Activated T-helper 17 cell treated with anti-CD3 and anti-CD28 coated beads, Interleukin-2, amount 50 U/mL, for 72 hours (primary cell): ENCODE measurements at regions not wholly inside any gene's neighbourhood (a gene's known extent, or its start where the extent isn't known, plus 50 kb on each side); places are given as distances from the start of the nearest gene placed in this dataset.
"Not testable (repeated sequence)": the region's sequence is repeated elsewhere in the genome, so short reads cannot be mapped to it uniquely, and the experiment has no call there.

Experiments used
- ATAC-seq: fragments of 150-1000 bp; cut with Tn5 transposase; replicated peaks from 2 replicates; pipeline ENCODE4 v1.10.0; 2021; ENCODE audit warnings: mild to moderate bottlenecking, moderate library complexity
- H3K27ac Mint-ChIP-seq: one replicate; pipeline ENCODE4 v1.8.0; 2022; ENCODE audit warnings: mixed read lengths
- H3K27me3 Mint-ChIP-seq: one replicate; pipeline ENCODE4 v1.8.0; 2022; ENCODE audit warnings: mixed read lengths
- H3K36me3 Mint-ChIP-seq: one replicate; pipeline ENCODE4 v1.8.0; 2022; ENCODE audit warnings: low read depth, mild to moderate bottlenecking, mixed read lengths
- H3K4me1 Mint-ChIP-seq: one replicate; pipeline ENCODE4 v1.8.0; 2022; ENCODE audit warnings: mixed read lengths
- H3K4me3 Mint-ChIP-seq: one replicate; pipeline ENCODE4 v1.8.0; 2022; ENCODE audit warnings: mild to moderate bottlenecking, mixed read lengths
- H3K9me3 Mint-ChIP-seq: one replicate; pipeline ENCODE4 v1.8.0; 2022; ENCODE audit warnings: mixed read lengths

GRCh38 chr3:101149707-101150106 lies 156.5 kb upstream of the ABI3BP start:
- ATAC-seq, result no peak
- H3K27me3 Mint-ChIP-seq, result peaks cover 30% of the 10 kb centered on the region
- no peaks in the 10 kb centered on the region for H3K4me1 Mint-ChIP-seq
- no peaks in the 10 kb centered on the region for H3K36me3 Mint-ChIP-seq
- H3K9me3 Mint-ChIP-seq, result no peaks in the 10 kb centered on the region
- H3K27ac Mint-ChIP-seq, result no peak overlapping the region
- no peak overlapping the region for H3K4me3 Mint-ChIP-seq

- H3K27ac Mint-ChIP-seq, result no peak overlapping the region
- no peak overlapping the region for H3K4me3 Mint-ChIP-seq
- H3K36me3 Mint-ChIP-seq, result no peaks in the 10 kb centered on the region
- H3K9me3 Mint-ChIP-seq, result no peaks in the 10 kb centered on the region
- no peak for ATAC-seq
- no peaks in the 10 kb centered on the region for H3K4me1 Mint-ChIP-seq
- peaks cover 30% of the 10 kb centered on the region for H3K27me3 Mint-ChIP-seq
Observed at GRCh38 chr3:101149251-101149650, 156.0 kb upstream of the ABI3BP start.

DNA sequence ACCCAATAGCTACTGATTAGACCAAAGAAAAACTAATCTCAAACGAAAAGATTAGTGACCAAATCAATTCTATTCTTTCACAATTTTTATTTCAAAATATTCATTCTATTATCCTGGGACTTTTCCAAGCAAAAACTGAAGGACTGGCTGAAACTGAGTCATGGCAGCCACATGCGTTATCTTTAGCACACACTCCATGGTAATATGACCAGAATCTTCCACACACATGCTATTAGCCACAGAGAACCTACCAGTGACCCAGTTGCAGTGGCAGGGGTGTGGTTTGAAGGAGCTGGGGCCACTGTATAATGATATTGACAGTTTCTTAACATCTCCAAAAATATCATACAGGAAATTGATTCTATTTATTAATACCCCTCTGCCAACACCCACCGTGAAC lies 154.8 kb upstream of the ABI3BP start:
- H3K27me3 Mint-ChIP-seq, result peaks cover 24% of the 10 kb centered on the region
- no peaks in the 10 kb centered on the region for H3K4me1 Mint-ChIP-seq
- no peak overlapping the region for H3K4me3 Mint-ChIP-seq
- no peak for ATAC-seq
- H3K9me3 Mint-ChIP-seq, result no peaks in the 10 kb centered on the region
- H3K27ac Mint-ChIP-seq, result no peak overlapping the region
- H3K36me3 Mint-ChIP-seq, result no peaks in the 10 kb centered on the region

- Mint-ChIP-seq H3K27ac (no peak overlapping the region), H3K4me1 (no peaks in the 10 kb centered on the region), H3K4me3 (no peak overlapping the region), H3K9me3 (no peaks in the 10 kb centered on the region), H3K27me3 (peaks cover 23% of the 10 kb centered on the region), H3K36me3 (no peaks in the 10 kb centered on the region)
- ATAC-seq, result no peak
Observed at GRCh38 chr3:101146946-101147345, 153.7 kb upstream of the ABI3BP start.

GRCh38 chr3:101144105-101144504 lies 150.9 kb upstream of the ABI3BP start:
- Mint-ChIP-seq H3K36me3 (no peaks in the 10 kb centered on the region), H3K4me1 (no peaks in the 10 kb centered on the region), H3K27me3 (peaks cover 16% of the 10 kb centered on the region), H3K4me3 (no peak overlapping the region), H3K9me3 (no peaks in the 10 kb centered on the region), H3K27ac (no peak overlapping the region)
- no peak for ATAC-seq

GRCh38 chr3:101143012-101143411 lies 149.8 kb upstream of the ABI3BP start:
- no peak overlapping the region for H3K27ac Mint-ChIP-seq
- no peak for ATAC-seq
- H3K36me3 Mint-ChIP-seq, result no peaks in the 10 kb centered on the region

GRCh38 chr3:101142160-101142559 lies 148.9 kb upstream of the ABI3BP start:
- peaks cover 6% of the 10 kb centered on the region for H3K27me3 Mint-ChIP-seq
- H3K4me3 Mint-ChIP-seq, result no peak overlapping the region
- H3K4me1 Mint-ChIP-seq, result no peaks in the 10 kb centered on the region
- no peaks in the 10 kb centered on the region for H3K36me3 Mint-ChIP-seq
- ATAC-seq, result no peak
- no peaks in the 10 kb centered on the region for H3K9me3 Mint-ChIP-seq
- no peak overlapping the region for H3K27ac Mint-ChIP-seq

More at GRCh38 chr3:101143012-101143411, 149.8 kb upstream of the ABI3BP start:
- H3K4me3 Mint-ChIP-seq, result no peak overlapping the region
- H3K27me3 Mint-ChIP-seq, result peaks cover 12% of the 10 kb centered on the region
- no peaks in the 10 kb centered on the region for H3K4me1 Mint-ChIP-seq
- H3K9me3 Mint-ChIP-seq, result no peaks in the 10 kb centered on the region

DNA sequence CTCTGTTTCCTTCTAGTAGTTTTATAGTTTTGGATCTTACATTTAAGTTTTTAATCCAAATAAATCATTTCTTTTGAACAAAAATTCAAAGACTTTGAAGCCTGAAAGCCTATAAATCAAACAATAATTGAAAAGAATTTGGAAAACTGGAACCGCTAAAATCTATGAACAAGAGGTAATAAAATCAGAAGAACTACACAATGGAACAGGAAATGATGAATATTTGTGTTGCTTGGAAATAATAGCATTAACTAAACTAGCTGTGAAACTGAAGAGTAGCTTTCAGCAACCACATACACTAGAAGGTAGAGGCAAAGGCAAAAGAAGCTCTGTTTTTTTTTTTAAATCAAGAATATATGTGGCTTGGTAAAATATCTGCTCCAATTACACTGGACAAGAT lies 147.9 kb upstream of the ABI3BP start:
- Mint-ChIP-seq H3K27ac (no peak overlapping the region), H3K4me3 (no peak overlapping the region), H3K27me3 (peaks cover 7% of the 10 kb centered on the region), H3K9me3 (no peaks in the 10 kb centered on the region), H3K36me3 (no peaks in the 10 kb centered on the region), H3K4me1 (no peaks in the 10 kb centered on the region)
- no peak for ATAC-seq

- H3K4me1 Mint-ChIP-seq, result peaks cover 1% of the 10 kb centered on the region
- H3K27me3 Mint-ChIP-seq, result peaks cover 7% of the 10 kb centered on the region
- H3K36me3 Mint-ChIP-seq, result no peaks in the 10 kb centered on the region
- no peak overlapping the region for H3K4me3 Mint-ChIP-seq
- no peak for ATAC-seq
- no peaks in the 10 kb centered on the region for H3K9me3 Mint-ChIP-seq
- no peak overlapping the region for H3K27ac Mint-ChIP-seq
Observed at GRCh38 chr3:101138817-101139216, 145.6 kb upstream of the ABI3BP start.

DNA sequence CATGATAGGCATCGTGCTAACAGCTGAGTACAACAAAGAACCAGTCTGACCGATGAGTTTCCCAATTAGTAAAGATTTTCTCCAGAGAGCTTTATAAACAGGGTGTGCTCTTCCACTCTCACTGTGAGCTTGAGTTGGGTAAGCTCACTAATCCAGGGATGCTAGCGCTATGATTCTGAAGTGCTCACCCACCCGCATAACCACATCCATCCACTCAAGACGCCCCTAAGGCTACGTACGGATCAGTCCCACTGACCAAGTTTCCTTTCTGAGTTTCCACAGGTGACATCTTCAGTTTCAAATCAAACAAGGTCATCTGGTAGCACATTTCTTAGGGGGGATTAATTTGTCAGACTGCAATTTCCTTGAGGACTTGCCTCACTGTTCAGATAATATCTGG lies 141.1 kb upstream of the ABI3BP start:
- no peaks in the 10 kb centered on the region for H3K36me3 Mint-ChIP-seq
- no peak overlapping the region for H3K4me3 Mint-ChIP-seq
- ATAC-seq, result no peak
- peaks cover 8% of the 10 kb centered on the region for H3K4me1 Mint-ChIP-seq
- H3K9me3 Mint-ChIP-seq, result peaks cover 5% of the 10 kb centered on the region
- H3K27ac Mint-ChIP-seq, result no peak overlapping the region
- peaks cover 3% of the 10 kb centered on the region for H3K27me3 Mint-ChIP-seq

DNA sequence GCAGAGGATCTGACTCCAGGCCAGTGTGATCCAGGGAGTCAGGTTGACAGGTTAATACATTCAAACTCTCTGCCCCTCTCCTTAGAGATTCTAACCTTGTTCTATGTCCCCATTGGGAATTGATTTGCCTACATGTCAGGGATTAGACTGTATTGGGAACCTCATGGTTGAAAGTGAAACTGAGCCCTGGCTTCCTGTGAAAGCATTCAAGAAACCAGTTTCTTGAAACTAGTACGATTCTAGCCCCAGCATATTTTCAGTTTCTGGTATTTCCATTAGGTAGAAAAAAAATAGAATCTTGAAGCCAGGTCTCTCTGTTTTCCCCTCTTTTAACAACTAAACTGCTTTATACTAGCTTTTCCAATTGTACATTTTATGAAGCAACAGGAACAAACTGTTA lies 140.4 kb upstream of the ABI3BP start:
- Mint-ChIP-seq H3K27ac (no peak overlapping the region), H3K4me1 (peaks cover 8% of the 10 kb centered on the region), H3K4me3 (peak overlapping the region; percentile 38), H3K27me3 (peaks cover 3% of the 10 kb centered on the region), H3K36me3 (no peaks in the 10 kb centered on the region), H3K9me3 (peaks cover 5% of the 10 kb centered on the region)
- ATAC-seq, result peak; percentile 48

DNA sequence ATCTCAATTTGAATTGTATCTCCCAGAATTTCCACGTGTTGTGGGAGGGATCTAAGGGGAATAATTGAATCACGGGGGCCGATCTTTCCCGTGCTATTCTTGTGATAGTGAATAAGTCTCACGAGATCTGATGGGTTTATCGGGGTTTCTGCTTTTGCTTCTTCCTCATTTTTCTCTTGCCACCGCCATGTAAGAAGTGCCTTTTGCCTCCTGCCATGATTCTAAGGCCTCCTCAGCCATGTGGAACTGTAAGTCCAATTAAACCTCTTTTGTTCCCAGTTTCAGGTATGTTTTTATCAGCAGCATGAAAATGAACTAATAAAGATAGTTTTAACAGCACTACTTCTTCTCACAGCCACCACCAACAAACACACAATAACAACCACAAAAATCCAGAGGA lies 140.0 kb upstream of the ABI3BP start:
- not testable (repeated sequence) for H3K9me3 Mint-ChIP-seq, H3K27ac Mint-ChIP-seq, H3K4me3 Mint-ChIP-seq, ATAC-seq, H3K36me3 Mint-ChIP-seq, H3K4me1 Mint-ChIP-seq, H3K27me3 Mint-ChIP-seq

GRCh38 chr3:101131767-101132166 lies 138.5 kb upstream of the ABI3BP start:
- no peak overlapping the region for H3K27ac Mint-ChIP-seq
- no peak for ATAC-seq
- no peaks in the 10 kb centered on the region for H3K36me3 Mint-ChIP-seq
- H3K27me3 Mint-ChIP-seq, result peaks cover 4% of the 10 kb centered on the region
- peaks cover 8% of the 10 kb centered on the region for H3K4me1 Mint-ChIP-seq
- peaks cover 5% of the 10 kb centered on the region for H3K9me3 Mint-ChIP-seq
- H3K4me3 Mint-ChIP-seq, result no peak overlapping the region

DNA sequence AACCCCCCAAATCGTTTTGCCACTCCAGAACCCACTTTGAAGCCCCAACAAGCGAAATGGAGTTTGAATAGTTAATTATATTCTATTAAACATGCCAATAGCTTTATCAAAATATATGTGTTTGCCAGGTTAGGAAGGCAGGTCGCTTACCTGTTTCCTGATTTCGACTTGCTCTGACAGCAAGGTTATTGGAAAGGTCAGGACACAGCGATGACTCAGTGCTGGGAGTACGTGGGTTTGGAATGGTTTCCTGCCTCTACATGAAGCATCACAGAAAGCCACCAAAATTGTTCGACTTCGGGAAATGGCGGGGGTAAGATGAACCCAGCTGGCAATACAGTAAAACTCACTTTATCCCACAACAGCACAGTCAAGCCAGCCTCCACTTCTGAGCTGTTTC lies 135.6 kb upstream of the ABI3BP start:
- ATAC-seq, result no peak
- Mint-ChIP-seq H3K4me3 (no peak overlapping the region), H3K4me1 (peaks cover 7% of the 10 kb centered on the region), H3K27ac (no peak overlapping the region), H3K9me3 (peaks cover 5% of the 10 kb centered on the region), H3K27me3 (peaks cover 8% of the 10 kb centered on the region), H3K36me3 (no peaks in the 10 kb centered on the region)

GRCh38 chr3:101128001-101128400 lies 134.8 kb upstream of the ABI3BP start:
- no peaks in the 10 kb centered on the region for H3K4me1 Mint-ChIP-seq
- peaks cover 8% of the 10 kb centered on the region for H3K27me3 Mint-ChIP-seq
- no peak overlapping the region for H3K4me3 Mint-ChIP-seq
- no peak for ATAC-seq
- H3K27ac Mint-ChIP-seq, result no peak overlapping the region
- peaks cover 5% of the 10 kb centered on the region for H3K9me3 Mint-ChIP-seq
- H3K36me3 Mint-ChIP-seq, result no peaks in the 10 kb centered on the region

- Mint-ChIP-seq H3K9me3 (no peaks in the 10 kb centered on the region), H3K36me3 (no peaks in the 10 kb centered on the region), H3K27me3 (peaks cover 21% of the 10 kb centered on the region), H3K4me3 (no peak overlapping the region), H3K27ac (no peak overlapping the region), H3K4me1 (no peaks in the 10 kb centered on the region)
- ATAC-seq, result no peak
Observed at GRCh38 chr3:101124125-101124524, 130.9 kb upstream of the ABI3BP start.
